ENCODE measurements at regions not wholly inside any gene's neighbourhood (a gene's known extent, or its start where the extent isn't known, plus 50 kb on each side); places are given as distances from the start of the nearest gene placed in this dataset.

DNA sequence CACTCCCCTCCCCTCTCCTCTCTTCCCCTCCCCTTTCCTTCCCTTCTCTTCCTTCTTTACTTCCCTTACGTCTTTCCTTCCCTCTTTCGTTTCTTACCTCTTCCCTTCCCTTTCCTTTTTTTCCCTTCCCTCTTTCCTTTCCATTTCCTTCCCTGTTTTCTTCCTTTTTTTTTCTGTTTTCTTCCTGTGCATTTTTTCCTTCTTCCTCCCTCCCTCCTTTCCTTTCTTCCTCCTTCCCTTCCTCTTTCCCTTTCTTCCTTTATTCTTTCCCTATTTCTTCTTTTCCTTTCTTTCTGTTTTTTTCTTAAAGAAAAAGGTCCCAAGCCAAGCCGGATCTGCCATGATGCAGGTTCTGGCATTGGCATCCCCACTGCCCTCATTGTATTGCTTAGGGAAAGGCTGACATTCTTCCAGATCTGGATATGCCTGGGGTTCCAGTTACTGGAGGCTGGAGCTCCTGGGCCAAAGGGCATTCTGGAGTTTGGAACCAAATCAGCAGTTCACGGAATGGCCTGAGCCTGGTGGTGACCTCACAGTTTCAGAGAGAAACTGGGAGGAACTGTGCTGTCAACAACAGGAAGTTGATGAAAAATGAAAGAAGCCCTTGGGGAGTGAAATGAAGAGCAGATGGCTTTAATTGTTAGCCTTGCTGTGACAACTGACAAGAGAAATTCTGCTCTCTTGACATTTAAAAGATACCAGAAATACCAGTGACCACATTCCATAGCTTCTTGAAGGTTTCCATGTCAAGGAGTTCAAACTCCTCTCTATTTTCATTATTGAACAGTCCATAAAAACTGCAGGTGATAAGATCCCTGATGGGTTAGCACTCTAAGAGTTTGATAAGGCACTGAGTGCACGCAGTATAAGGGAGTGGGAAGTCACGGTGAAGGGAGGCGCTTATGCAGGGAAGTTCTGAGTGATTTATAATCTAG is 622.1 kb downstream of the SPRY1 start:
- Mint-ChIP-seq H3K27ac (no peak overlapping the region), H3K9me3 (peaks cover 0 to 4% (median 0%) of the 10 kb centered on the region in 3 donors), H3K4me3 (peak overlapping the region in 2 of 4 donors; percentile 43 to 52), H3K4me1 (peaks cover 5 to 6% (median 6%) of the 10 kb centered on the region in 3 donors), H3K36me3 (no peaks in the 10 kb centered on the region), H3K27me3 (no peaks in the 10 kb centered on the region)

DNA sequence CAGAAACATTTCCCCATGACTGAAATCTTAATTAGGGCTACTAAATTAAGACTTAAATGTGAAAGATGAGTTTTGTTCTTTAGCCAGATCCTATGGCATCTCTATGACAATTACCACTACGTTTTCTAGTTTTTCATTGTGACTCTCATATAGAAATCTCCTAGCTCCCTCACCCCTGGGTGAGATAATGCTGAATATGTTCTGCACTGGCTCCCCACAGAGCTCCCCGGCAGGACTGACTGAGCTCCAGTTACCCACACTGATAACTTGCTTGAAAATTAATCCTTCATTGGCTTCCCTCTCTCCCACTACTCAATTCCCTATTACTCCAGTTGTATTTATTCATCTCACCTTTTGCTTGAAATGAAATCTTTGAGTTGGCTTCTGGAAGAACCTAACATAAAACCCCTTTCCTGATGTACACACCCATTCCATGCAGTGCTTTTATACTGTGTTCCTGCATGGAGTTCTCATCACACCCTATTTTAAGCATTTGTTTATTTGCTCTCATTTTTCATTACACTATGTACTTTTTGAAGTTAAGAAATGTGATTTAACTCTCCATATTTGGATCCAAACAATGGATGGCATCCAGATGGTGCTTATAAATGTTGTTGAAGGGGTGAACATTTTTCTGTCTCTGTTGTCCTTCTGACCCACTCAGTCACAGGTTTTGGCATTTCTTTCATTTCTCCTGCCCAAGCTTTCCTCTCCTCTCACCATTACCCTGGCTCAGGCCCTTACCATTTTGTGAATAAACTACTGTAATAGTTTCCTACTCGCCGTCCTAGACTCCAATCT is 623.4 kb downstream of the SPRY1 start:
- no peak overlapping the region for H3K4me3 Mint-ChIP-seq

DNA sequence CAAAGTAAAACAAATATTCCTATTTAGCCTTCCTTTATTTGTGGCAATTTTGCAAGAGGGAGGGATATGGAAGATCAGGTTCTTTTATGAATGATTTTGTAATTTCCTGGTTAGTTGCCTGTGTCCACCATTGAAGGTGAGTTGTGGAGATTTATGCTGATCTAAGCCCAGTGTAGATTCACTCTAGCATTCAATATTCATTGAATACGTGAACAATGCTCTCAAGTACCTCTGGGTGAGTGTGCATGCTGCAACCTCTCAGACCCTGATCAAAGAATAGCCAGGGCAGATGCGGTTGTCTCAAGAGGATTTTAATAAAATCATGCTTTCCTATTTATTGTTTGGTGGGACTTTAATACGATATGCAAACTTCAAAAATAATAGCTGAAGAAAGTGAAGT is 628.4 kb downstream of the SPRY1 start:
- H3K9me3 Mint-ChIP-seq = peaks cover 0 to 4% (median 0%) of the 10 kb centered on the region in 3 donors
- H3K27ac Mint-ChIP-seq = no peak overlapping the region
- no peak overlapping the region for H3K4me3 Mint-ChIP-seq
- H3K4me1 Mint-ChIP-seq = no peaks in the 10 kb centered on the region
- H3K27me3 Mint-ChIP-seq = no peaks in the 10 kb centered on the region
- no peaks in the 10 kb centered on the region for H3K36me3 Mint-ChIP-seq

More for the DNA sequence above, 623.4 kb downstream of the SPRY1 start:
- no peaks in the 10 kb centered on the region for H3K27me3 Mint-ChIP-seq
- no peaks in the 10 kb centered on the region for H3K36me3 Mint-ChIP-seq
- H3K4me1 Mint-ChIP-seq = peaks cover 5 to 6% (median 6%) of the 10 kb centered on the region in 3 donors
- H3K9me3 Mint-ChIP-seq = peaks cover 0 to 5% (median 0%) of the 10 kb centered on the region in 3 donors
- no peak overlapping the region for H3K27ac Mint-ChIP-seq

DNA sequence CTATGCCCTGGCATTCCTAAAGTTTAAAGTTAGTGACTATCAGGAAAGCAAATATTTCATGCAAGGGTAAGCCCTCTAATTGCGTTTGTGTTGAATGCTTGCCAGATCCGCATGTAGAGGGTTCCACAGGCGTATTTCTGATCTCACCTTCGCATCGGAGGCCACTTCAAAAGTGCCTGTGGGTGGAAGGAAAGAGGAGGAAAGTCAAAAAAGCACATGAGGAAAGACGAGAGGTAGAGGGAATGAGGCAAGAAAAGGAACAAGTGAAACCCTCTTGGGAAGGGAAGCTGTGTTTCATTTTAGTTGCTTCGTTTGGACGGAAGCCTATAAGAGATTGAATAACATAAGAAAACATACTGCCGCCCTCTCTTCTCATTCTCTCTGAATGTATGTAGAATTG is 628.8 kb downstream of the SPRY1 start:
- Mint-ChIP-seq H3K9me3 (peaks cover 0 to 3% (median 0%) of the 10 kb centered on the region in 3 donors), H3K4me1 (no peaks in the 10 kb centered on the region), H3K27me3 (no peaks in the 10 kb centered on the region), H3K36me3 (no peaks in the 10 kb centered on the region), H3K27ac (no peak overlapping the region), H3K4me3 (no peak overlapping the region)

DNA sequence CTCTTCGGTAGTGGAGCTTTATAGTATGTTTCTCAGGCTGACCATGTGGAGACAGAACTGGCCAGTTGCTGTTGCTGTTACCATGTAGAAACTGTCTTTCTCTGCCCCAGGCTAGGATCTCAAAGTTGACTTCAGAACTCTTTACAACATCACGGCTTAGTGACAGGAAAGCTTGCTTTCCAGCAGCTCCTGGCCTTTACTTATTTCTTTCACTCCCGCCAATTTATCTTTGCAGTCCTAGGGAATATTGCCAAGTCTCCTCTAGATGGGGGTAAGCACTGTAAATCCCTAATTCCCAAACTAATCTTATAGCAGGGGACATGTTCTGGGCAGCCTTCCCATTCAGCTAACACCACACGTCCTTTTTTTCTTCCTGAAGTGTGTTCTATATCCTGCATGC is 631.6 kb downstream of the SPRY1 start:
- H3K4me1 Mint-ChIP-seq = no peaks in the 10 kb centered on the region
- no peak overlapping the region for H3K27ac Mint-ChIP-seq
- H3K36me3 Mint-ChIP-seq = no peaks in the 10 kb centered on the region
- peaks cover 0 to 3% (median 0%) of the 10 kb centered on the region in 3 donors for H3K9me3 Mint-ChIP-seq
- no peak overlapping the region for H3K4me3 Mint-ChIP-seq
- H3K27me3 Mint-ChIP-seq = no peaks in the 10 kb centered on the region

DNA sequence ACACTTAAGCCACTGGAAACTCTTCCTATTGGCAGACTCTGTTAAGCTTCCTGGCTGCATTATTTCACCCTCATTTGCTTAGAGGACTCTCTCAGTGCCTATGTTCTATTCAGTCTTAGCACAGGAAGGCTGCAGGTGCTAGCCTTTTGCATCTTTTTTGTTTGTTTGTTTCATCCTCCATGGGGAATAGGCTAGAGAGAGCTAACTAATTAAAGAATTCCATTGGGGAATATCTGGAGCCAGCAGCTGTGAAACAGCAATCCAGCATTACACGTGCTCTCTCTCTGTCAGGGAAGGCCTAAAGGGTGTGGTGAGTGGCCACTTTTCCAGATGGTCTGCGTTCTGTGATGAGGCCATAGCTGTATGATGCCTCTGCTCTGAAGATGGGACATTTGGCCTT is 633.6 kb downstream of the SPRY1 start:
- Mint-ChIP-seq H3K36me3 (no peaks in the 10 kb centered on the region), H3K4me1 (no peaks in the 10 kb centered on the region), H3K27me3 (no peaks in the 10 kb centered on the region), H3K4me3 (no peak overlapping the region), H3K9me3 (no peaks in the 10 kb centered on the region), H3K27ac (no peak overlapping the region)

DNA sequence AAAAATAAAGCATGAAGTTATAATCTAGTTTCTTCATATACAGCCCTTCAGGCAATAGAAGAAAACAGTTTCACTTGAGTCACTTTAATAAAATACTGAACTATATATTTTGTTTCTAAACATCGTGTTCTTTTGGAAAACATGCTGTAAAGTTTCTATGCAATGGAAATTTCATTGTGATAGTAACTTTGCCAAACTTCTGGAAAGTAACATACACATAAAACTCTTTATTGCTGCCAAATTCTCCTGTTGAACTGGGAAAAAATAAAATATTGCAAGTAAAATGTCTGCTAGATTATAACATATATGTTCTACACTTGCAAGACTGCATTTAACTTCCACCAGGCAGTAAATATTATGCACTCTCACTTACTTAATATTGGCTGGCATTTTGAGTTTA is 635.4 kb downstream of the SPRY1 start:
- Mint-ChIP-seq H3K27ac (no peak overlapping the region), H3K4me3 (no peak overlapping the region), H3K27me3 (no peaks in the 10 kb centered on the region), H3K9me3 (peaks cover 0 to 2% (median 0%) of the 10 kb centered on the region in 3 donors), H3K36me3 (no peaks in the 10 kb centered on the region), H3K4me1 (no peaks in the 10 kb centered on the region)

DNA sequence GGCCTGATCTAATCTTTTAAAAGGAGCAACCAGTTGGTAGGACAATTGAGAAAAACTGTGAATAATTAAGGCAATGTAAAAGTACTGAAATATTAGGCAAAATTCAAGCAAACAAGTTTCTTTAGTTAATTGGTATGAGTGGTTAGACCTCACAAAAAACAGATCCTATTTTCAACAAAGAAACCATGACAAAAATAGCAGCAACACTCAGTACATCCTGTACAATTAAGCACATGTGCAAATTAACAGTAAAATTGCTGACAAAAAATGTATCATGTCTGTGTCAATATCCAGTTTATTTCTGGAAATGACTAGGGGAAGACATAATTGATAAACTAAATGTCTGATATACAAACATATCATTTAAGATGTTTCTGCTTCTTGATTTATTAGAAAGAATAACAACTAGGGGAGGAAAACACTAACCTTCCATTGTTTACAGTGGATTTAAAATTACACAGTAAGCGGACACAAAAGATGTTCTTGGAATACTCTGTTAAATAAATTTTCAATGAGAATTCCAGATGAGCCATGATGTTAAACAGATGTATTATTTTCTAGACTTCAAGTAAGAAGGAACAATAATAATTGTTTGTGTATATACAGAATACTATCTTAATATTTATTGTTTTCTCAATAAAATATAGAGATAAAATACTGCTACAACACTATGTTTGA is 638.9 kb downstream of the SPRY1 start:
- no peaks in the 10 kb centered on the region for H3K36me3 Mint-ChIP-seq
- no peaks in the 10 kb centered on the region for H3K27me3 Mint-ChIP-seq
- H3K4me3 Mint-ChIP-seq = no peak overlapping the region
- H3K4me1 Mint-ChIP-seq = no peaks in the 10 kb centered on the region
- peaks cover 0 to 9% (median 0%) of the 10 kb centered on the region in 3 donors for H3K9me3 Mint-ChIP-seq
- no peak overlapping the region for H3K27ac Mint-ChIP-seq

DNA sequence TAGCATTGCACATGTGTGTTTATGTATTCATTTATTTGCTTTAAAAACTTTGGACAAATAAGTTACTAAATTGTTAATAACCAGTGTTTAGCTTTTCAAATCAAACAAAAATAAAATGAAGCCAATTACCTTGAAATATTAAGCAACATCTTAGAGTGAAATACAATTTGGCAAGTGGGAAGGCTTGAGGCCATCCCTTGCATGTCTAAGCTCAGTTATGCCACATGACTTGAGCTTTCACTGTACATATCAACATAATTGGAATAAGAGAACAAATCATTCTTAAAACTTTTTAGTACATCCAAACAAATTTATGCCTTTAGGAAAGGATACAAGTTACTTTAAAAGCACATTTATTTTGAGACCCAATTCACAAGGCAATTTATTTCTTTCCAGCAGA is 640.6 kb downstream of the SPRY1 start:
- H3K36me3 Mint-ChIP-seq = no peaks in the 10 kb centered on the region
- no peaks in the 10 kb centered on the region for H3K27me3 Mint-ChIP-seq
- H3K4me3 Mint-ChIP-seq = no peak overlapping the region
- H3K4me1 Mint-ChIP-seq = no peaks in the 10 kb centered on the region
- H3K27ac Mint-ChIP-seq = no peak overlapping the region
- peaks cover 0 to 9% (median 0%) of the 10 kb centered on the region in 3 donors for H3K9me3 Mint-ChIP-seq

DNA sequence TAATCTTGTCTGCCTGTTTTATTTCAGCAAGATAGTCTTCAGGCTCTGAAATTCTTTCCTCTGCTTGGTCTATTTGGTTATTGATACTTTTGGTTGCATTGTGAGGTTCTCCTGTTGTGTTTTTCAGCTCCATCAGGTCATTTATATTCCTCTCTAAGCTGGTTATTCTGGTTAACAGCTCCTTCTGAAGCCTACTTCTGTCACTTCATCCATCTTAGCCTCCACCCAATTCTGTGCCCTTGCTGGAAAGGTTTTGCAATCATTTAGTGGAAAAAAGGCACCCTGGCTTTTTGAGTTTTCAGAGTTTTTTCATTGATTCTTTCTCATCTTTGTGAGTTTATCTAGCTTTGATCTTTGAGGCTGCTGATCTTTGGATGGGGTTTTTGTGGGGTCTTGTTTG is 647.7 kb downstream of the SPRY1 start:
- H3K36me3 Mint-ChIP-seq = no peaks in the 10 kb centered on the region
- H3K27ac Mint-ChIP-seq = no peak overlapping the region
- no peaks in the 10 kb centered on the region for H3K9me3 Mint-ChIP-seq
- no peaks in the 10 kb centered on the region for H3K4me1 Mint-ChIP-seq
- H3K4me3 Mint-ChIP-seq = no peak overlapping the region
- no peaks in the 10 kb centered on the region for H3K27me3 Mint-ChIP-seq

DNA sequence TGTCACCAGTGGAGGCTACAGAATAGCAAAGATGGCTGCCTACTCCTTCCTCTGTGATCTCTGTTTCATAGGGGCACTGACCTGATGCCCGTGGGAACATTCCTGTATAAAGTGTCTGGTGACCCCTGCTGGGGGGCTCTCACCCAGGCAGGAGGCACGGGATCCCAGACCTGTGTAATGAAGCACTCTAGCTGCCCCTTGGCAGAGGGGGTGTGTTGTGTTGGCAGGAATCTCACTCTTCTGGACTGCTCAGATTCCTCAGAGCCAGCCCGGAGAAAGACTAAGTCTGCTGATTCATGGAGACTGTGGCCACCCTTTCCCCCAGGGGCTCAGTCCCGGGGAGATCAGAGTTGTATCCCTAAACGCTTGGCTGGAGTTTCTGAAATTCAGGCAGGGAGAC is 648.3 kb downstream of the SPRY1 start:
- Mint-ChIP-seq H3K27ac (no peak overlapping the region), H3K9me3 (no peaks in the 10 kb centered on the region), H3K36me3 (no peaks in the 10 kb centered on the region), H3K4me1 (no peaks in the 10 kb centered on the region), H3K27me3 (no peaks in the 10 kb centered on the region), H3K4me3 (no peak overlapping the region)

DNA sequence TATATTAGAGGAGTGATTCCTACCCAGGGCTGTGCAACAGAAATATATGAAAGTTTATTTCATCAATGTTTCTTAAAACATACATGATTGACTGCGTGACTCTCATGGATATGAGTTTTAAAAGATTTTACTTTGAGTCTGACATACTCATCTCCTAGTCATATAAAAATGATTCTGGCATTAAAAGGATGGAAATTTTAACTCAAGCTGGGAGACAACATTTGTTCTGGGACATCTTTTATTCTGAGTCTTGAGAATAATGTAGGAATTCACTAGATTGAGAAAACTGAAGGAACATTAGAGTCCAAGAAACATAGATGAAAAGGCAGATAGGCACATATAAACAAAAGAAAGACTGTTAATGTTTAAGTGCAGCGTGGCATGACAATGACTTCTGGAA is 649.6 kb downstream of the SPRY1 start:
- no peaks in the 10 kb centered on the region for H3K36me3 Mint-ChIP-seq
- no peaks in the 10 kb centered on the region for H3K9me3 Mint-ChIP-seq
- H3K27me3 Mint-ChIP-seq = no peaks in the 10 kb centered on the region
- H3K4me3 Mint-ChIP-seq = no peak overlapping the region
- no peaks in the 10 kb centered on the region for H3K4me1 Mint-ChIP-seq
- H3K27ac Mint-ChIP-seq = no peak overlapping the region

DNA sequence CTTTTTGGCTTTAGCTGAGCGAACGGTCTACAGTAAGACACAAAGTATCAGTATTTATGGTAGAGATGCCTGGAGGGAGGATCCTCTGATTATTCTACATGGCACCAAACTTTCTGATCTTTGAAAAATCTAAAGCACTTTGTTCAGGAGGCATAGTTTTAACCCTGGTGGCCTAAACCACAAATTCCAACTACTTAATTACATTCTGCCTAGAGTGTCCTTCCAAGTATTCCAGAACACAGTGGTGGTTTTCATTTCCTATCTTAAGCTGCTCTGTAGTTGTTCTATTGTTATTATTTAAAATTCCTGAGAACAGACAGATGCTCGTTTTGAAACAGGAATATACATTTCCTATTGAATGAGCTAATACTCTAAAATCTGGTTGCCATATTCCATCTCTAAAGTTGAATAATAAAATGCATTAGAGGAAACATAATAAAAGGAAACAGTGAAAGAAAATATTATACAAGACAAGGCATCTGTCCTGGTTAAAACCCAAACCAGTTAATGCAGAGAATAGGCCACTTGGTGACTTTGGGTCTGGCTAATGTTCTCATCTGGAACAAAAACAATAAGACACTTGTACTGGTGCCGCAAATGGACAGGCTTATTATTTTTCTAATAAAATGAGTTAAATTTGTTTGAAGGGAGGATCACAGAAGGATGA is 657.4 kb downstream of the SPRY1 start:
- Mint-ChIP-seq H3K27ac (no peak overlapping the region), H3K4me1 (no peaks in the 10 kb centered on the region), H3K27me3 (no peaks in the 10 kb centered on the region), H3K4me3 (no peak overlapping the region), H3K36me3 (no peaks in the 10 kb centered on the region), H3K9me3 (no peaks in the 10 kb centered on the region)

DNA sequence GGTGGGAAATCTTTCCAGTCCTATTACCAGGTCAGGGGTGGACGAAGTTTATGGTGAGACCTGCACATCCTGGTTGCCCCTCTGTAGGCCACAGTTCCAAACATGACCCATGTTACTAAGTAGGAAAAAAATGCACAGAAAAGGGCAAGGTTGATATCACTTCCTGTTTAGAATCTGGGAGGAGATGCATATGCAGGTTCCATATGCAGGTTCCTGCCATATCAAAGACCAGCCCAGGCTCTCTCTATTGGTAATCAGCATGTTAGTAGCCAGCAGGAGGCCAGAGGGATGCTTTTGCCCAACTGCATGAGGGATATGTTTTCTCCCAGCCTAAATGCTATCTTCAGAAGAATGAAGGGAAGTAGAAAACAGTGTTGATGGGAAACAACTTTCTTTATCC is 657.2 kb downstream of the ANKRD50 start:
- Mint-ChIP-seq H3K27me3 (peaks cover 2% of the 10 kb centered on the region), H3K4me3 (no peak overlapping the region), H3K9me3 (no peaks in the 10 kb centered on the region), H3K36me3 (no peaks in the 10 kb centered on the region), H3K27ac (no peak overlapping the region), H3K4me1 (no peaks in the 10 kb centered on the region)

DNA sequence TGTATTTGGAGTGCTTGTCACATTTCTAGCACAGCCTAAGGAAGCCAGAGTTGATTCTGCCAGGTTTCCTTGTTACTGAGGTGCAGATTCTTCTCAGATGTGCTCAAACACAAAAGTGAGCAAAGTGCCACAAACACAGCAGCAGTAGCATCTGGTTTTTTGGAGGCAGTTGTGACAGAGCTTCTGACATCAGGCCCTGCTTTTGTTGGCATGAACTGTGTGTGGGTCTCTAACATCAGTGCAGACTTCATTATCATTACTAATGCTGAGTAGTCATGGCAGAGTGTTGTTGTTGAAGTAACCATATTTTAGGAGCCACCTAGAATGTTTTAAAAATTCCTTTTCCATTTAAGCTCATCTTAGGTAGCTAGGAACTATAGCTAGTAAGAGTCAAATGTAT is 656.6 kb downstream of the ANKRD50 start:
- Mint-ChIP-seq H3K4me1 (no peaks in the 10 kb centered on the region), H3K27me3 (peaks cover 2% of the 10 kb centered on the region), H3K4me3 (no peak overlapping the region)

More for the DNA sequence above, 656.6 kb downstream of the ANKRD50 start:
- Mint-ChIP-seq H3K9me3 (no peaks in the 10 kb centered on the region), H3K36me3 (no peaks in the 10 kb centered on the region), H3K27ac (no peak overlapping the region)

Measured in IgD-negative memory B cell (primary cell).